PC-3 (cell line): ENCODE measurements at regions not wholly inside any gene's neighbourhood (a gene's known extent, or its start where the extent isn't known, plus 50 kb on each side); places are given as distances from the start of the nearest gene placed in this dataset.

Experiments
- EZH2 ChIP-seq: fragments of 300-600 bp; sonication (generic); IDR thresholded peaks from one replicate; pipeline ENCODE4 v1.6.1; 2017; ENCODE audit warnings: antibody characterized with exemption, mild to moderate bottlenecking, low read length; ENCODE audit not compliant: unreplicated experiment
- TF ChIP-seq, protein P1 (sequence below): fragments of 300-600 bp; sonication (generic); conservative IDR thresholded peaks from 2 replicates; pipeline ENCODE4 v1.5.1; 2017; ENCODE audit warnings: antibody characterized with exemption, low read depth, mild to moderate bottlenecking, low read length

DNA sequence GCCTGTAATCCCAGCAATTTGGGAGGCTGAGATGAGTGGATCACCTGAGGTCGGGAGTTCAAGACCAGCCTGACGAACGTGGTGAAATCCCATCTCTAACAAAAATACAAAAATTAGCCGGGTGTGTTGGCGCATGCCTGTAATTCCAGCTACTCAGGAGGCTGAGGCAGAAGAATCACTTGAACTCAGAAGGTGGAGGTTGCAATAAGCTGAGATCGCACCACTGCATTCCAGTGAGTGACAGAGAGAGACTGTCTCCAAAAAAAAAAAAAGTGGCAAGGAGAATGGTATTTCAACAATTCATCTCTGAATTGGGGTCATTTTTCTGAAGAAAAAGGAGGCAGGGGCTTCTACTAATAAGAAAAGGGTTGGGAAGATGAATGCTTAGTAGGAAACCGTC, 111.5 kb upstream of the NHSL1 start:
- TF ChIP-seq, protein P1, sequence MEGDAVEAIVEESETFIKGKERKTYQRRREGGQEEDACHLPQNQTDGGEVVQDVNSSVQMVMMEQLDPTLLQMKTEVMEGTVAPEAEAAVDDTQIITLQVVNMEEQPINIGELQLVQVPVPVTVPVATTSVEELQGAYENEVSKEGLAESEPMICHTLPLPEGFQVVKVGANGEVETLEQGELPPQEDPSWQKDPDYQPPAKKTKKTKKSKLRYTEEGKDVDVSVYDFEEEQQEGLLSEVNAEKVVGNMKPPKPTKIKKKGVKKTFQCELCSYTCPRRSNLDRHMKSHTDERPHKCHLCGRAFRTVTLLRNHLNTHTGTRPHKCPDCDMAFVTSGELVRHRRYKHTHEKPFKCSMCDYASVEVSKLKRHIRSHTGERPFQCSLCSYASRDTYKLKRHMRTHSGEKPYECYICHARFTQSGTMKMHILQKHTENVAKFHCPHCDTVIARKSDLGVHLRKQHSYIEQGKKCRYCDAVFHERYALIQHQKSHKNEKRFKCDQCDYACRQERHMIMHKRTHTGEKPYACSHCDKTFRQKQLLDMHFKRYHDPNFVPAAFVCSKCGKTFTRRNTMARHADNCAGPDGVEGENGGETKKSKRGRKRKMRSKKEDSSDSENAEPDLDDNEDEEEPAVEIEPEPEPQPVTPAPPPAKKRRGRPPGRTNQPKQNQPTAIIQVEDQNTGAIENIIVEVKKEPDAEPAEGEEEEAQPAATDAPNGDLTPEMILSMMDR: no peak
- no peak for TF ChIP-seq EZH2
